A549 (cell line): ENCODE measurements at regions not wholly inside any gene's neighbourhood (a gene's known extent, or its start where the extent isn't known, plus 50 kb on each side); places are given as distances from the start of the nearest gene placed in this dataset.

Experiments
- BHLHE40 ChIP-seq: IDR thresholded peaks from 2 replicates; pipeline ENCODE4 v1.6.1; 2012; ENCODE audit warnings: low read depth, low read length, inconsistent platforms
- HOXA7 ChIP-seq: fragments of 250-450 bp; sonication (Bioruptor Pico); IDR thresholded peaks from 2 replicates; pipeline ENCODE4 v1.5.0; 2020; ENCODE audit warnings: mild to moderate bottlenecking, moderate library complexity
- HOXB5 ChIP-seq: fragments of 250-450 bp; sonication (Bioruptor Pico); IDR thresholded peaks from 2 replicates; pipeline ENCODE4 v1.5.0; 2020; ENCODE audit warnings: mild to moderate bottlenecking, moderate library complexity
- MAZ ChIP-seq: fragments of 150-350 bp; IDR thresholded peaks from 2 replicates; pipeline ENCODE4 v1.6.1; 2014; ENCODE audit warnings: antibody characterized with exemption, low read depth, low read length, borderline replicate concordance
- REST ChIP-seq: fragments of 200-600 bp; sonication (generic); IDR thresholded peaks from 2 replicates; pipeline ENCODE4 v1.6.1; 2016; ENCODE audit warnings: antibody characterized with exemption, mild to moderate bottlenecking, moderate library complexity
- RFX5 ChIP-seq: fragments of 450-650 bp; IDR thresholded peaks from 2 replicates; pipeline ENCODE4 v1.7.1; 2014; ENCODE audit warnings: antibody characterized with exemption, mild to moderate bottlenecking, moderate library complexity
- USF2 ChIP-seq: fragments of 450-650 bp; IDR thresholded peaks from 2 replicates; pipeline ENCODE4 v1.6.1; 2014; ENCODE audit warnings: antibody characterized with exemption
- TF ChIP-seq, protein P1 (sequence below): fragments of 250-450 bp; sonication (Bioruptor Pico); IDR thresholded peaks from 2 replicates; pipeline ENCODE4 v1.5.0; 2021; ENCODE audit warnings: mild to moderate bottlenecking, moderate library complexity, borderline replicate concordance
- TF ChIP-seq, protein P2 (sequence below): fragments of >200 bp; sonication (Bioruptor Twin); formaldehyde crosslinking; IDR thresholded peaks from 3 replicates; pipeline ENCODE4 v1.5.1; 2016
- TF ChIP-seq, protein P3 (sequence below): fragments of >200 bp; sonication (Bioruptor Twin); formaldehyde crosslinking; IDR thresholded peaks from 2 replicates; pipeline ENCODE4 v1.6.1; 2016

- TF ChIP-seq, protein P1, sequence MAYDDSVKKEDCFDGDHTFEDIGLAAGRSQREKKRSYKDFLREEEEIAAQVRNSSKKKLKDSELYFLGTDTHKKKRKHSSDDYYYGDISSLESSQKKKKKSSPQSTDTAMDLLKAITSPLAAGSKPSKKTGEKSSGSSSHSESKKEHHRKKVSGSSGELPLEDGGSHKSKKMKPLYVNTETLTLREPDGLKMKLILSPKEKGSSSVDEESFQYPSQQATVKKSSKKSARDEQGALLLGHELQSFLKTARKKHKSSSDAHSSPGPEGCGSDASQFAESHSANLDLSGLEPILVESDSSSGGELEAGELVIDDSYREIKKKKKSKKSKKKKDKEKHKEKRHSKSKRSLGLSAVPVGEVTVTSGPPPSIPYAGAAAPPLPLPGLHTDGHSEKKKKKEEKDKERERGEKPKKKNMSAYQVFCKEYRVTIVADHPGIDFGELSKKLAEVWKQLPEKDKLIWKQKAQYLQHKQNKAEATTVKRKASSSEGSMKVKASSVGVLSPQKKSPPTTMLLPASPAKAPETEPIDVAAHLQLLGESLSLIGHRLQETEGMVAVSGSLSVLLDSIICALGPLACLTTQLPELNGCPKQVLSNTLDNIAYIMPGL (CRISPR knock-in tag) = no peak
- TF ChIP-seq REST = no peak
- TF ChIP-seq, protein P2, sequence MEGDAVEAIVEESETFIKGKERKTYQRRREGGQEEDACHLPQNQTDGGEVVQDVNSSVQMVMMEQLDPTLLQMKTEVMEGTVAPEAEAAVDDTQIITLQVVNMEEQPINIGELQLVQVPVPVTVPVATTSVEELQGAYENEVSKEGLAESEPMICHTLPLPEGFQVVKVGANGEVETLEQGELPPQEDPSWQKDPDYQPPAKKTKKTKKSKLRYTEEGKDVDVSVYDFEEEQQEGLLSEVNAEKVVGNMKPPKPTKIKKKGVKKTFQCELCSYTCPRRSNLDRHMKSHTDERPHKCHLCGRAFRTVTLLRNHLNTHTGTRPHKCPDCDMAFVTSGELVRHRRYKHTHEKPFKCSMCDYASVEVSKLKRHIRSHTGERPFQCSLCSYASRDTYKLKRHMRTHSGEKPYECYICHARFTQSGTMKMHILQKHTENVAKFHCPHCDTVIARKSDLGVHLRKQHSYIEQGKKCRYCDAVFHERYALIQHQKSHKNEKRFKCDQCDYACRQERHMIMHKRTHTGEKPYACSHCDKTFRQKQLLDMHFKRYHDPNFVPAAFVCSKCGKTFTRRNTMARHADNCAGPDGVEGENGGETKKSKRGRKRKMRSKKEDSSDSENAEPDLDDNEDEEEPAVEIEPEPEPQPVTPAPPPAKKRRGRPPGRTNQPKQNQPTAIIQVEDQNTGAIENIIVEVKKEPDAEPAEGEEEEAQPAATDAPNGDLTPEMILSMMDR = no peak
- no peak for TF ChIP-seq USF2
- TF ChIP-seq, protein P3, sequence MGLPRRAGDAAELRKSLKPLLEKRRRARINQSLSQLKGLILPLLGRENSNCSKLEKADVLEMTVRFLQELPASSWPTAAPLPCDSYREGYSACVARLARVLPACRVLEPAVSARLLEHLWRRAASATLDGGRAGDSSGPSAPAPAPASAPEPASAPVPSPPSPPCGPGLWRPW = no peak
- no peak for TF ChIP-seq HOXB5 (CRISPR knock-in tag)
- no peak for TF ChIP-seq RFX5
- TF ChIP-seq BHLHE40 = no peak
- no peak for TF ChIP-seq HOXA7 (CRISPR knock-in tag)
- no peak for TF ChIP-seq MAZ
Observed at GRCh38 chr7:110253093-110253492, 837.8 kb upstream of the LRRN3 start.
